NOMO-1 treated with dmso at 0.1 percent for 144 hours (cell line): ENCODE measurements at regions not wholly inside any gene's neighbourhood (a gene's known extent, or its start where the extent isn't known, plus 50 kb on each side); places are given as distances from the start of the nearest gene placed in this dataset.
"Not testable (repeated sequence)": the region's sequence is repeated elsewhere in the genome, so short reads cannot be mapped to it uniquely, and the experiment has no call there.

ENCODE experiments used
- DNase-seq: peaks from one replicate; lab custom pipeline; 2025; ENCODE audit not compliant: unreplicated experiment; lab: John Stamatoyannopoulos, UW

DNA sequence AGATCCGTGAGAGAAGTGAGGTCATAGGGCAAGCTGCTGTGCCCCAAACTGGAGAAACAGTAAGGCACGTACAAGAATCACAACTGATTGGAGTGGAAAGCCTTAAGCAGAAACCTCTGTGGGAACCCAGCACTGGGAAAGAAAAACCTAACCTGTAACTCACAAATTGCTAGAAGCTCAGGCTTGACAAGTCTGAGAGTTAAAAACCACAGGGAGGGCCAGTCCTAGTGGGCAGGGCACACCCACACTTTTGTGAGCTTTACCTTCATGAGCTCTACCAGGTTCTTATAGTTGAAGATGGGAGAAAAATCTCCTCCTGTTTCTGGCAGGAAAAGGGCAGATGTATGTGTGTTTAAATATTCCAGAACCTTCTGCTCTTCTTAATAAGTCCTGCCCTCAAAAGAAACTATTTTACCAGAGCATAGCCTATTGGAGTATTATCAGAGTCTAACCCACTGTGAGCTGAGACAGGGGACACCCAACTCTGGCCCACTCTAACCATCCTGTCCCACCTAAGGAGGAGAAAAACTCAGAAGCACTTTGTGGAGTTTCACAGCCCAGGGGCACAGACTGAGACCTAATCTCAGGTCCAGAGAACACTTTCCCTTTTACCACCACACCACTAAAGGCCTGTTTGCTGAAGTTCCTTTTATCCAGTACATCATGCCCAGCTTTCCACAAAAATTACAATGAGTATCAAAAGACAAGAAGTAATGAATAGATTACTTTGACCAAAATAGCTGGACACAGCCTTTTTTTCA lies 1265.7 kb upstream of the CHAC2 start:
- no peak for DNase-seq

DNA sequence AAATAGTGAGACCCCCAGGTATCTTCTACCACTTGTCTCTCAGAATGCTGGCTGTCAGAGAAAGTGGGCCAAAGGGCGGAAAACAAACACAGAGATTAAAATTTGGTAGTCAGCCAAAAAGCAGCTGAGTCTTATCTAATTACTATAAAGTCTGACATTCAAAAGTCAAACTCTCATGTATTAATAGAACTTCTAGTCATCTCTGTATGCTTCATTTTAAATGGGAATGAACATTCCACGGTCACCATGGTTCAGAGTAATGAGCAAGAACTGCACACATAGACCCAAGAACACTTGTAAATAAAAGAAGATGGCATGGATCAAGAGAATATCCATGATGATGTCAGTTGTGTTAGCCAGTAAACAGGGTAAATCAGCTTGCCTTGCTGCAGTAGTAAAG lies 1267.0 kb upstream of the CHAC2 start:
- no peak for DNase-seq

DNA sequence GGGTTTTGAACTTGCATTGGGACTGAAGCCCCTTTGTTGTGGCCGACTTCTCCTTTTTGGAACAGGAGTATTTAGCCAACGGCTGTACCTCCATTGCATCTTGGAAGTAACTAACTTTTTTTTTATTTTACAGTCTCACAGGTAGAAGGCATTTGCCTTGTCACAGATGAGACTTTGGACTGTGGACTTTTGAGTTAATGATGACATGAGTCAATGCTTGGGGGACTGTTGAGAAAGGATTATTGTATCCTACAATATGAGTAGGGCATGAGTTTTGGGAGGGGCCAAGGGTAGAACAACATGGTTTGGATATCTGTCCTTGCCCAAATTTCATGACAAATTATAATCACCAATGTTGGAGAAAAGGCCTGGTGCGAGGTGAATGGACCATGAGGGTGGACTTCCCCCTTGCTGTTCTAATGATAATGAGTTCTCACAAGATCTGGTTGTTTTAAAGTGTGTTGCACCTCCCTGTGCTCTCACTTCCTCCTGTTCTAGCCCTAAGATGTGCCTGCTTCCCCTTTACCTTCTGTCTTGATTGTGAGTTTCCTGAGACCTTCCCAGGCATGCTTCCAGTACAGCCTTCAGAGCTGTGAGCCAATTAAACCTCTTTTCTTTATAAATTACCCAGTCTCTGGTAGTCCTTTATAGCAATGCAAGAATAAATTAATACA lies 1269.4 kb upstream of the CHAC2 start:
- no peak for DNase-seq

DNA sequence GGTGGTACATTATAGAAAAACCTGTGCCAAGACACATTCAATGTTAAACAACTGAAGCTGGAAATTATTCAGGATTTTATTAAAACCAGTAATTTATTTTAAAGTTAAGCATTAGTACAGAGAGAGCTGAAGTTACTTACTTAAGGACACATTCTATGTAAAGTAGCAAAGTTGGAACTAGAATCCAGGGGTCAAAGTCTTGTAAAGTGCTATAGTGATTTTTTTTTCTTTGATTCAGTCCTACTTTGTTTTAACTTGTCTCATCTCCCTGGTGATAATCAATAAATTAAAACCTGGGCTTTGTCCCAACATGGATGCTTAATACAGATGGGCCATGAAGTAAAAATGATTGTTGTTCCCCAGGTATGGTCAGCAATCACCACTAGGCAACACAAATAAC lies 1271.8 kb upstream of the CHAC2 start:
- DNase-seq, result no peak

DNA sequence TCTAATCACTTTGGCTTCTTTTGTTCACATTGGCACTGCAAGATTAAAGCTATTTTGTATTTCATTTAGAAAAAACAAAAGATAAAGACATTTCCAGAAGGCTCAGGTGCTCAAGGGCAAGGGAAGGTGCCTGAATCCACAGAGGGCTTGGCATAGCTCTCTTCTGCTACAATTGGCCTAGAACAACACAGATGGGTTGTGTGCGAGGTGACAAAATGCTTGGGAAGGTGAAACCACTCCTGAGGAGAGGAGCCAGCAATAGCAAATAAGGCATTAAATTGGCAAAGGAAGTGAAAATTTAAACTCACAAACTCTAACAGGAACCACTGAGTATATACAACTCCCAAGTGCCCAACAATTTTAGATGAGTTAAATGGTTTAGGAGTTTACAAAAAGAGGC lies 1290.4 kb upstream of the CHAC2 start:
- no peak for DNase-seq

DNA sequence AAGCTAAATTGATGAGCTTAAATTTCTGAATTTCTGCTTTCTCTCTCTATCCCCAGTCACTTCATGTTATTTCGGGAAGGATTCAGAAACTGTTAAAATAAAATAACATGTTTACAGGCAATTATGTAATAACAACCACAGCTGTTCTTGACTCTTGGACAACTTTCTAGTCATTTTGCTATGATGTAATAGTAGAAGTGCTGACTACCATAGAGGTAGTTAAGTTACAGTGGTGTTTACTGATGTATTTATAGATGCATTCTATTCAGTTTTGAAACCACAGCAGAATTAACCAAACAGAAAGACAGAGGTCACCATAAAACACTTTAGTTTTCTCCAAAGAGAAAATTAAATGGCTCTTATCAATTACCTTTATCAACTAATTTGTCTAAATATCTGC lies 1292.0 kb upstream of the CHAC2 start:
- no peak for DNase-seq

DNA sequence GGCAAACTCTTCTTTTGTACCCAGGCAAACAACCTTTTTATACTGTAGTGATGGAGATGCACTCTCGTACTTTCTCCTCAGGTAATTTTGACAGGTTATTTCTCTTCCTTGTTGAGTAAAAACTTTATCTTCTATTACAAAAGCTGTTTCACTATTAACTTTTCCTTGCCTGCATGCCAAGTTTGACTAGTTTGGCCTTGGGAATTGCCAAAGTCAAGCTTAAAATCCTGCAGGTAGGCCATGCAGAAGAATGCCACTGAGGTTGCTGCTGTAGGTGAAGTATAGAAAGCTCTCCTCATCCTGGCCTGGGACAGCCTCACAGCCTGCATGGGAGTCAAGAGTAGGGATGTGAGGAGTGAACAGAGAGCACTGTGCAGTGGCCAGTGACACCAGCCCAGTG lies 1293.5 kb upstream of the CHAC2 start:
- no peak for DNase-seq

DNA sequence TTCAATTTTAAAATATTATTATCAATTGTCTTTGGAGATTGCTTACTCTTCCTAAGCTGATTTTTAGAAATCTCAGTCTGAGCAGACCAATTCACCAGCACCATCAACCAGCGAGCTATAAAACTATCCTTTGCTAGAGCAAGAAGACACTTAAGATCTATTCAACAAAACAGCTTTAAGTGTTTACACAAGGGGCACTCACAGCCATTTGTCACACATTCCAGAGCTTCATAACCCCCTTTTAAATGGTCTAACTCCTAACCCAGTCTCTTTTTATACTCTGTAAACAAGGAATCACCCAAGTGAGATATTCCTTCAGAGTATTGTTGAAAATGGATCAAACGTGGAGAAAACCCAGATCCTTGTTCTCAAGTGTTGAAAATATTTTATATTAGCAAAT lies 1294.1 kb upstream of the CHAC2 start:
- no peak for DNase-seq

DNA sequence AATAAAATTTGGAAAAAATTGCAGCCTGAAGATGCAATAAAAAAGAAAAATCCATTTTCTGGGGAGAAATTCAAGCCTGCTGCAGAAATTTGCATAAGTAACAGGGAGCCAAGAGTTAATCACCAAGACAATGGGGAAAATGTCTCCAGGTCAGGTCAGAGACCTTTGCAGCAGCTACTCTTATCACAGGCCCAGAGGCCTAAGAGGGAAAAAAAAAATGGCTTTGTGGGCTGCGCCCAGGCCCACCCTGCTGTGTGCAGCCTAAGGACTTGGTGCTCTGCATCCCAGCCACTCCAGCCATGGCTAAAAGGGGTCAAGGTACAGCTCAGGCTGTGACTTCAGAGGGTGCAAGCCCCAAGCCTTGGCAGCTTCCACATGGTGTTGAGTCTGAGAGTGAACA lies 1297.1 kb upstream of the CHAC2 start:
- not testable (repeated sequence) for DNase-seq

DNA sequence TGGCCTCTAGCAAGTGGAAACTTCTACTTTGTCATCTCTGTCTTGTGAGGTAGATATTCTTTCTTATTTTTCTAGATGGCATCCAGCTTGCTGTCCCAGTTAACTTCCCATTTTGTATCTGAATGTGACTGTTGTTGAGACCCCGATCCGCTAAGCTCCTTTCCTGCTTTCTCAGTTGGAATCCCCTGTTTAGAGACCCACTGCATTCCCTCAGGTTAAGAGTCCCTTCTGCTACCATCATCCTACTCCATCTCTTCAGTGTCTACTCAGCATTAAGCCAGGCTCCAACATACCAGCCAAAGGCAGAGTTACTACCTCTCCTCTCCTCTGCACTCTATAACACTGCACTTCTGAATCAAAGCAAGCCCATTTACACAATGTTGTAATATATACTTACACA lies 1300.4 kb upstream of the CHAC2 start:
- DNase-seq, result no peak

DNA sequence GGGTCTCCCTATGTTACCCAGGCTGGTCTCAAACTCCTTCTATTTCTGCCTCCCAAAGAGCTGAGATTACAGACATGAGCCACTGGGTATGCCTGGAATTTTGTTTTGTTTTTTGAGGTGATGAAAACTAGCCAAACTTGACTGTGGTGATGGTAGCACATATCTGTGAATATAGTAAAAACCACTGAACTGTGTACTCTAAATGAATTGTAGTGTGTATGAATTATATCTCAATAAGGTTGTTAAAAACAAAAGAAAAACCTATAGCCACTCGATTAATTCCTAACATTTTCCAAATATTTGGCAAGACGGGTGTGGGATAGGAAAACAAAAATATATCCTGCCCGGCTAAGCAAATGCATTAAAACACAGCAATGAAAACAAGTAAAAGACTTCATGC lies 1302.3 kb upstream of the CHAC2 start:
- no peak for DNase-seq

DNA sequence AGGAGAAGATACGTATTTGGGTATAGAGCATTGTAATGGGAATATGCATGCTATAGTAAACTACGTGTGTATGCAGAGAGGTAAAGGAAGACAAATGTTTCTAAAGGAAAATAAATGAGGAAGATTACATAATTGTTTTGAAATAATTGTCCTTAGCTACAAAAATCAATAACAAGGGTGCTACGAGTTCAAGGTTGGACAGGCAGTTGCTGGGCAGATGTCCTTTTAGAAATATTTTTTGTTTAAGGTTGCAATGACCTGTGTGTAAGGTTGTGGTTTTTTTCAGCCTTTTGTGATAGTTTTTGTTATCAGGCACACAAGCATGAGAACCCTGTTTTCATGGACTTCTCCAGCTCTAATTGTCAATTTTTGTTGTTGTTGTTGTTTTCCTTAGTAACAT lies 1304.1 kb upstream of the CHAC2 start:
- no peak for DNase-seq

DNA sequence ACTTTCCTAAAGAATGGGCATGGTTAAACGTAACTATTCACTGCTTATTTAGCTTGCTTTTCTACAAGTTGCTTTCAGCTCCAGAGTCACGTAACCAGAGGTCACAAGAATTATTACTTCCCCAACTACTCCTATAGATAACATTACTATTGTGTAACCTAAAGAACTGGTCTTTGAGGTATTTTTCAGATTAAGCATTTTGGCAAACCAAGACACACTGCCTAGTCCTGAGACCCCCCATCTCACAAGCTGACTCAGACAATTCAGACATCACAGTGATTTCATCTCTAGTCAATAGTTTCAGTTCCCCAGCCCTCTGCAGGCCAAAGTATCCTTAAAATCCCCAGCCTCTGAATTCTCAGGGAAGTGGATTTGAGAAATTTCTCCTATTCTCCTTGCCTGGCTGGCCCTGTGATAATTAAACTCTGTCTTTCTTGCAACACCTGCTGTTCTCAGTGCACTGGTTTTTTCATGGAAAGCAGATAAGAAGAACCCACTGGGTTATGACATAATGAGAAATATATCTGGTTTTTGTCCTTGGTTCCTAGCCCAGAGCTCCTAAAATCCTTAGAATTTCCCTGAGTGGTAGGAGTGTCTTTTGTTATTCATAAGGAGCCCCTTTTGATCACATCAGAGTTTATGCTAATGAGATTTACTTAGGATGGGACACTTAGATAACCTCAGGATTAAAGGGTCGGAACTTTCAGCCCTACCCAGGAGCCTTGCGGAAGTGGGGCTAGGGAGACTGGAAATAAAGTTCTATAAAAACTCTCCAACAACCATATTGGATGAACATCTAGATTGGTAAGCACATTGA lies 1310.8 kb upstream of the CHAC2 start:
- no peak for DNase-seq

DNA sequence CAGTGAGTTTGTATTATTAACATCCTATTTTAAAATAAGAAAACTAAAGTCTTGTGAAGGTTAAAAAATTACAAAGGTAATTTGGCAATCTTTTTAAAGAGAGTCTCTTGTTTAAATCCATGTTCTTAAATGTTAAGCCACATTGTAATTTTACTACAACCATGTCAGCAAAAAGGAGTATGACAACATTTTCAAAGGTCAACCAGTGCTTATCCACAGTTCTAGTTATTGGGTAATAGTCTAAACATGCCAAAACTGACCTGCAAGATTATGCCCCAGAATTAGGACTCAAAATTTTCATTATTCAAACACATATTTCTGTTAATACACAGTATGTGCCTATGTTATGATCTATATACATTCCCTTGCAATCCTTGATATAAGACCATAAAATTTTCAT lies 1312.6 kb upstream of the CHAC2 start:
- no peak for DNase-seq

DNA sequence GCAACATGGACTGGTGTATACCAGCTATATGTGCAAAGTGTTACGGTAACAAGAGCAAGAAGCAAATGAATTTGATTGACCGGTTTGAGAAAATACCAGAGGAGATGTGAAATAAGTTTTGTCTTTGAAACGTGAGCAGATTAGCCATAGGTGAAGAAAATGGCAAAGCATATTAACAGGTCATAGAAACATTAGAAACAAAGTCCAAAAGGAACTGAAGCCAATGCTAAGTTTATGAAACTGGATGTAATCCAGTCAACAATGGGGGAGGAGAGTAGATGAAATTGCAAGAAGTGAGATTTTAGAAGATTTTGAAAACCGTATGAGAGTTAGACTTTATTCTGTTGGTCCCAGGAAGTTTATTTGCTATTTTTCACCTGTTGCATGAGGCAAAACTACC lies 1315.4 kb upstream of the CHAC2 start:
- no peak for DNase-seq

DNA sequence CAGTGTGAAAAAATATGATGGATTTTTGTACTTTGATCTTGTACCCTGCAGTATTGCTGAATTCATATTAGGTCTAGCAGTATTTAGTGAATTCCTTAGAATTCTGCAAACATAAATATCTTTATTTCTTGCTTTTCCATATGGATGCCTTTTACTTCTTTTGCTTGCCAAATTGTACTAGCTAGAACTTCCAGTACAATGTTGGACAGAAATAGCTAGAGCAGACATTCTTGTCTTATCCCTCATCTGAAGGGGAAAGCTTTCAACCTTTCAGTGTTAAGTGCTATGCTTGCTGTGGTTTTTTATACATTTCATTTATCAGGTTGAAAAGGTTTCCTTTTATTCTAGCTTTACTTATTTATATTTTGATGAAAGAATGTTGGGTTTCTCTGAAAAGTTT lies 1321.9 kb upstream of the CHAC2 start:
- DNase-seq, result no peak

DNA sequence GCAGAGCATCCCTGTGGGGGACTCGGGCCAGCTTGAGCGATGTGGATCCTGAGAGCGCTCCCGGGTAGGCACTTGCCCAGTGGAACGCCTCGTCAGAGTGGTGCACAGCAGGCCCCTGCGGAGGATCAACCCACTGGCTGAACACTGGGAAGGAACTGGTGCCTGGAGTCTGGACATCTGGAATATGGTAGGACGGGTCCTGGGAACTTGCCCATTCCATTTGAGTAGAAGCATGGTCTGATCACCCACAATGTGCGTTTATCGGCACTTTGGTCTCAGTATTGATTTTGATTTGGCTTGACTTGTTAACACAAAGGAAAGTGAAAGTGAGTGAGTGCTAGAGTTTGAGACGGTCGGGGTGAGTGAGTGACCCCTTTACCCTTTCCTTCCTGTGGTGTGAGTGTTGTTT lies 1336.2 kb upstream of the CHAC2 start:
- DNase-seq, result no peak

DNA sequence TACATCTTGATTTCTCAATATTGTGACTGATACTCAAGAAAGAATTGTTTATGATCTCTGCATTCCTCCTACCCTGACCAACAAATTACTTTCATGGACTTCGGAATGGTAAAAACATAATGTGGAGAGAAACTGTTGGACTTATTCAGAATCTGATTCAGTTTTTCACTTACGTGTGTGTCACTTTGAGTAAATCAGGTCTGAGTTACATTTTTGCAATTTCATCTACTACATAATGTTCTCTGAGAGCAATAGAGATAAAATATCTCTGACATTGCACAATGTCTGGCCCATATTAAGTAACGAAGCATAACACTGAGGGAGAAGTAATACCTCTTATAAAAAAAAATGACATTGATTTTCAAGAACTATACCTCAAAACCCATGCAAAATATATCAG lies 1337.9 kb upstream of the CHAC2 start:
- DNase-seq, result no peak

DNA sequence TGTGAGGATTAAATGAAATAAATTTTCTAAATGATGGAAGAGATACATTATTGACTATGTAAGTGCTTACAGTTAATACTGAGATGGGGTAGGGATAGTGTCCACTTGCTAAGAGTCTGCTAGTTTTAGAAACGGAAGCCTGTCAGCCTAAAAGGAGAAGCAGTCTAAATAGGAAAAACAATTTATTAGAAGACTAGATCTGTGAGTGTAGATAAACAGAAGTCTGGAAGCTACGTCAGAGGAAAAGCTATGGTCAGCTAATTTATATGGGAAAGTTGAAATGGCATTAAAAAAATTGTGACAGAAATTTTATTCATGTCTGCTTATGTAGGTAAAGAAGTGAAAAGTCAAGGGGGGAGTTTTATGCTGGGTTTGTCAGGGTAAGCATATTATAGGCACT lies 1338.4 kb upstream of the CHAC2 start:
- DNase-seq, result no peak

DNA sequence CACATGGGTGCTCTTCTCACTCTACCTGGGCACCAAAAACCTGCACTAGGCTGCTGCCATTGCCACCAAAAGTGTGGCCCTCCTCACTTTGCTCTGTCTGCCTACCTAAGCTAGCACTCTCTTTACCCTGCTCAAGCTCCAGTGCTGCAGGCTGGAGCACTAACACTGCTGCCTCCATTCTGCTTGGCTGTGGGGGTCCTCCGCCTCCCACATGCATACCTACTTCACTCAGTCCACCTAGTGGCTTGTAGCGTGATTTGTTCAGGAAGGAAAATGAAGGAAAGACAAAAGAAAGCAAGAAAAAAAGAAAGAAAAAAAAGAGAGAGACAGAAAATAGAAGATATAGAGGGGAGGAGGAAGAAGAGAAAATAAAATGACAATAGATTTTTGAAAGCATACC lies 1339.4 kb upstream of the CHAC2 start:
- no peak for DNase-seq

DNA sequence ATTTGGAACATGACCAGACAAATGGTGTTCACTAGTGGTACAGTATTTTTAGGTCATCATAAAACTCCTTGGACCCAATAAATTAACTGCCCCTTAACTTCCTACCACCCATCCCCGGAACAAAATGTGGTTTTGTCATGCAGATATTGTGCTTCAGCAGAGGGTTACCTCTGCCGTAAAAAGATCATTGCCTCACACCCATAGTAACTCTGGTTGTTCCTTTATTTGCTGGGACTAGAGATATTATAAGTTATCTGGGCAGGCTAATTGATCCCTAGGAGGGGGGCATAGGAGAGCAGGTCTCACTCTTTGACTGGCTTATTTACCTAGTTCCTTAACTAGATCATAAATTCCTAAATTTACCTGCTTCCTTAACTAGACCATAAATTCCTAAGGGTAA lies 1343.9 kb upstream of the CHAC2 start:
- no peak for DNase-seq

DNA sequence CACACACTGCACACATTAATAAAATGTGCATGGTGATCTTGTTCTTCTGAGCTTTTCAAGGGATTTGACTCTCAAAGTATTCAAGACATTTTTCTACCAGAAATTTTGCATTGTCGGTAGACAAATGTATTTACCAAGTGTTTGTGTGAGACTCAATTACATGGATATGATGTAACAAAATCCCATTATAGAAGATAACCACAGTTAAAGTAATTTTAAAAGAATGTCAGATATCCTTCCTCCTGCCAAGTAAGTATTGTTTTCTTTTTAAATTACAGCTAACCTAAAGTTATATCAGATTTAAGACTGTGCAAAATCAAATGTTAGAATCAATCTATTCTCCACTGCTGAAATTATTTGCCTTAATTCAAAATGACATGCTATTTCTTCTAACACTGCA lies 1344.5 kb upstream of the CHAC2 start:
- no peak for DNase-seq
